ENCODE measurements at regions not wholly inside any gene's neighbourhood (a gene's known extent, or its start where the extent isn't known, plus 50 kb on each side); places are given as distances from the start of the nearest gene placed in this dataset.

DNA sequence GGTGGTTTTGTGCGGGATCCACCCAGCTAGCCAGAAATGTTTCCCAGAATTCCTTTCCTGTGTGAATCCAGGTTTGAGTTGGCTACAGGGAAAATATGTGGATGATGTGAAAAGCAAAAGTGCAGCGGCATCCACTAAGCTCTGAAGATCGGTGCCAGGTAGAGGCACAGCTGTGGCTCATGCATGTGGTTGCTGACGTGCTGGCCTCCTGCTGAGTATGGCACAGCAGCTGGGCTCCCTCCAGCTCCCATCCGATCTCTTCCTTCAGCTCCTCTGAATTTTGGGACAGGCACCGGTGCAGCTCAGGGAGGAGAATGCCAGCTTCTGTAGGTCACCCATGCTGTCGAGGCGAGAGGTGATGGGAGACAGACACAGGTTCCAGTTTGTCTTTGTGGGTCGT is 84.0 kb upstream of the GSX1 start:
- WGBS = 83% methylated on average over 9 of the region's 9 CpGs
- TF ChIP-seq GABPA (IDR thresholded peaks at IDR 0.05 in 1 of 2, conservative IDR thresholded peaks at IDR 0.05 in 1 of 2) = no peak
- TF ChIP-seq TAF1 (conservative IDR thresholded peaks at IDR 0.05) = no peak
- Histone ChIP-seq H3K9me3 (ENCODE audit: control insufficient read depth in 4 of 4, low read length in 3 of 4) (peaks cover 2 to 15% (median 2%) of the 10 kb centered on the region in 4 donors), H3K27ac (ENCODE audit: low read depth in 1 of 2, low read length in 2 of 2) (no peak overlapping the region), H3K4me3 (ENCODE audit: low read depth in 1 of 3, low read length in 3 of 3) (no peak overlapping the region), H3K9ac (ENCODE audit: low read depth in 1 of 2, low read length in 2 of 2) (no peak overlapping the region), H3K36me3 (ENCODE audit: control insufficient read depth in 4 of 4, insufficient read depth in 3 of 4, low read depth in 1 of 4, low read length in 3 of 4) (no peaks in the 10 kb centered on the region), H3K27me3 (ENCODE audit: control insufficient read depth in 4 of 4, insufficient read depth in 4 of 4, low read length in 3 of 4) (peaks cover 0 to 5% (median 0%) of the 10 kb centered on the region in 4 donors), H3K4me1 (ENCODE audit: control insufficient read depth in 4 of 4, insufficient read depth in 4 of 4, low read length in 3 of 4) (no peaks in the 10 kb centered on the region)
- DNase-seq (ENCODE audit: low spot score) = no peak

DNA sequence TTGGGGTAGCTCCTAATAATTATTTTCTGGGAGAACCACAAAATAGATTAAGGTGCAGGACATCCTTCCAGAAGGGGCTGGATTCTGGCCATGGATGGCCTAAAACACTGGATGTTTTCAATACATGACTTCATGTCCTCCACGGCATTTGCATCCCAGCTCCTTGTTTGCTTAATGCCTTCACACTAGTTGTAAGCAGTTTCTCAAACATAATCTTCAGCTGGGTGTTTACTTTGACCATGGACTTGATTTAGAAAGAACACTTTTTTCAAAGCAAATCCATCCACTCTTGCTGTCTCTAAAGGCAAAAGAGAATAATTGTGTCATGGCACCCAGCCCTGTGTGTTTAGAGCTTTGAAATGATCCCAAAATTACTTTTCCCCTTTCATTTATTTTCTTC is 82.5 kb upstream of the GSX1 start:
- Histone ChIP-seq H3K36me3 (ENCODE audit: control insufficient read depth in 4 of 4, insufficient read depth in 3 of 4, low read depth in 1 of 4, low read length in 3 of 4) (no peaks in the 10 kb centered on the region), H3K27ac (ENCODE audit: low read depth in 1 of 2, low read length in 2 of 2) (no peak overlapping the region), H3K9me3 (ENCODE audit: control insufficient read depth in 4 of 4, low read length in 3 of 4) (peaks cover 0 to 8% (median 2%) of the 10 kb centered on the region in 4 donors), H3K4me3 (ENCODE audit: low read depth in 1 of 3, low read length in 3 of 3) (no peak overlapping the region), H3K9ac (ENCODE audit: low read depth in 1 of 2, low read length in 2 of 2) (no peak overlapping the region), H3K27me3 (ENCODE audit: control insufficient read depth in 4 of 4, insufficient read depth in 4 of 4, low read length in 3 of 4) (peaks cover 0 to 5% (median 0%) of the 10 kb centered on the region in 4 donors), H3K4me1 (ENCODE audit: control insufficient read depth in 4 of 4, insufficient read depth in 4 of 4, low read length in 3 of 4) (no peaks in the 10 kb centered on the region)
- WGBS = 39% methylated on average over 1 of the region's 1 CpG
- no peak for DNase-seq (ENCODE audit: low spot score)
- TF ChIP-seq RAD21 (IDR thresholded peaks at IDR 0.05) = no peak
- no peak for TF ChIP-seq HNF4G (IDR thresholded peaks at IDR 0.05)
- no peak for TF ChIP-seq RXRA (IDR thresholded peaks at IDR 0.05)
- TF ChIP-seq TAF1 (conservative IDR thresholded peaks at IDR 0.05) = no peak
- no peak for TF ChIP-seq YY1 (IDR thresholded peaks at IDR 0.05)
- TF ChIP-seq FOXA1 (IDR thresholded peaks at IDR 0.05) = no peak
- TF ChIP-seq, protein P1, sequence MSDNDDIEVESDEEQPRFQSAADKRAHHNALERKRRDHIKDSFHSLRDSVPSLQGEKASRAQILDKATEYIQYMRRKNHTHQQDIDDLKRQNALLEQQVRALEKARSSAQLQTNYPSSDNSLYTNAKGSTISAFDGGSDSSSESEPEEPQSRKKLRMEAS (IDR thresholded peaks at IDR 0.05) = no peak
- TF ChIP-seq, protein P2, sequence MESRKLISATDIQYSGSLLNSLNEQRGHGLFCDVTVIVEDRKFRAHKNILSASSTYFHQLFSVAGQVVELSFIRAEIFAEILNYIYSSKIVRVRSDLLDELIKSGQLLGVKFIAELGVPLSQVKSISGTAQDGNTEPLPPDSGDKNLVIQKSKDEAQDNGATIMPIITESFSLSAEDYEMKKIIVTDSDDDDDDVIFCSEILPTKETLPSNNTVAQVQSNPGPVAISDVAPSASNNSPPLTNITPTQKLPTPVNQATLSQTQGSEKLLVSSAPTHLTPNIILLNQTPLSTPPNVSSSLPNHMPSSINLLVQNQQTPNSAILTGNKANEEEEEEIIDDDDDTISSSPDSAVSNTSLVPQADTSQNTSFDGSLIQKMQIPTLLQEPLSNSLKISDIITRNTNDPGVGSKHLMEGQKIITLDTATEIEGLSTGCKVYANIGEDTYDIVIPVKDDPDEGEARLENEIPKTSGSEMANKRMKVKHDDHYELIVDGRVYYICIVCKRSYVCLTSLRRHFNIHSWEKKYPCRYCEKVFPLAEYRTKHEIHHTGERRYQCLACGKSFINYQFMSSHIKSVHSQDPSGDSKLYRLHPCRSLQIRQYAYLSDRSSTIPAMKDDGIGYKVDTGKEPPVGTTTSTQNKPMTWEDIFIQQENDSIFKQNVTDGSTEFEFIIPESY (IDR thresholded peaks at IDR 0.05) = no peak
- TF ChIP-seq EGR1 (IDR thresholded peaks at IDR 0.05; ENCODE audit: low read depth in 2 of 2) = no peak
- TF ChIP-seq NR2F2 (IDR thresholded peaks at IDR 0.05) = no peak
- TF ChIP-seq, protein P3, sequence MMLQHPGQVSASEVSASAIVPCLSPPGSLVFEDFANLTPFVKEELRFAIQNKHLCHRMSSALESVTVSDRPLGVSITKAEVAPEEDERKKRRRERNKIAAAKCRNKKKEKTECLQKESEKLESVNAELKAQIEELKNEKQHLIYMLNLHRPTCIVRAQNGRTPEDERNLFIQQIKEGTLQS (IDR thresholded peaks at IDR 0.05) = no peak
- TF ChIP-seq, protein P4, sequence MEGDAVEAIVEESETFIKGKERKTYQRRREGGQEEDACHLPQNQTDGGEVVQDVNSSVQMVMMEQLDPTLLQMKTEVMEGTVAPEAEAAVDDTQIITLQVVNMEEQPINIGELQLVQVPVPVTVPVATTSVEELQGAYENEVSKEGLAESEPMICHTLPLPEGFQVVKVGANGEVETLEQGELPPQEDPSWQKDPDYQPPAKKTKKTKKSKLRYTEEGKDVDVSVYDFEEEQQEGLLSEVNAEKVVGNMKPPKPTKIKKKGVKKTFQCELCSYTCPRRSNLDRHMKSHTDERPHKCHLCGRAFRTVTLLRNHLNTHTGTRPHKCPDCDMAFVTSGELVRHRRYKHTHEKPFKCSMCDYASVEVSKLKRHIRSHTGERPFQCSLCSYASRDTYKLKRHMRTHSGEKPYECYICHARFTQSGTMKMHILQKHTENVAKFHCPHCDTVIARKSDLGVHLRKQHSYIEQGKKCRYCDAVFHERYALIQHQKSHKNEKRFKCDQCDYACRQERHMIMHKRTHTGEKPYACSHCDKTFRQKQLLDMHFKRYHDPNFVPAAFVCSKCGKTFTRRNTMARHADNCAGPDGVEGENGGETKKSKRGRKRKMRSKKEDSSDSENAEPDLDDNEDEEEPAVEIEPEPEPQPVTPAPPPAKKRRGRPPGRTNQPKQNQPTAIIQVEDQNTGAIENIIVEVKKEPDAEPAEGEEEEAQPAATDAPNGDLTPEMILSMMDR (IDR thresholded peaks at IDR 0.05; ENCODE audit: low read depth, low read length, missing input control) = no peak
- no peak for TF ChIP-seq HNF4A (conservative IDR thresholded peaks at IDR 0.05)
- no peak for TF ChIP-seq SP1 (IDR thresholded peaks at IDR 0.05)
- TF ChIP-seq JUND (IDR thresholded peaks at IDR 0.05) = no peak
- TF ChIP-seq, protein P5, sequence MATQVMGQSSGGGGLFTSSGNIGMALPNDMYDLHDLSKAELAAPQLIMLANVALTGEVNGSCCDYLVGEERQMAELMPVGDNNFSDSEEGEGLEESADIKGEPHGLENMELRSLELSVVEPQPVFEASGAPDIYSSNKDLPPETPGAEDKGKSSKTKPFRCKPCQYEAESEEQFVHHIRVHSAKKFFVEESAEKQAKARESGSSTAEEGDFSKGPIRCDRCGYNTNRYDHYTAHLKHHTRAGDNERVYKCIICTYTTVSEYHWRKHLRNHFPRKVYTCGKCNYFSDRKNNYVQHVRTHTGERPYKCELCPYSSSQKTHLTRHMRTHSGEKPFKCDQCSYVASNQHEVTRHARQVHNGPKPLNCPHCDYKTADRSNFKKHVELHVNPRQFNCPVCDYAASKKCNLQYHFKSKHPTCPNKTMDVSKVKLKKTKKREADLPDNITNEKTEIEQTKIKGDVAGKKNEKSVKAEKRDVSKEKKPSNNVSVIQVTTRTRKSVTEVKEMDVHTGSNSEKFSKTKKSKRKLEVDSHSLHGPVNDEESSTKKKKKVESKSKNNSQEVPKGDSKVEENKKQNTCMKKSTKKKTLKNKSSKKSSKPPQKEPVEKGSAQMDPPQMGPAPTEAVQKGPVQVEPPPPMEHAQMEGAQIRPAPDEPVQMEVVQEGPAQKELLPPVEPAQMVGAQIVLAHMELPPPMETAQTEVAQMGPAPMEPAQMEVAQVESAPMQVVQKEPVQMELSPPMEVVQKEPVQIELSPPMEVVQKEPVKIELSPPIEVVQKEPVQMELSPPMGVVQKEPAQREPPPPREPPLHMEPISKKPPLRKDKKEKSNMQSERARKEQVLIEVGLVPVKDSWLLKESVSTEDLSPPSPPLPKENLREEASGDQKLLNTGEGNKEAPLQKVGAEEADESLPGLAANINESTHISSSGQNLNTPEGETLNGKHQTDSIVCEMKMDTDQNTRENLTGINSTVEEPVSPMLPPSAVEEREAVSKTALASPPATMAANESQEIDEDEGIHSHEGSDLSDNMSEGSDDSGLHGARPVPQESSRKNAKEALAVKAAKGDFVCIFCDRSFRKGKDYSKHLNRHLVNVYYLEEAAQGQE (IDR thresholded peaks at IDR 0.05) = no peak
- TF ChIP-seq GABPA (IDR thresholded peaks at IDR 0.05 in 1 of 2, conservative IDR thresholded peaks at IDR 0.05 in 1 of 2) = no peak
- TF ChIP-seq FOXA2 (IDR thresholded peaks at IDR 0.05) = no peak
